ENCODE measurements at regions not wholly inside any gene's neighbourhood (a gene's known extent, or its start where the extent isn't known, plus 50 kb on each side); places are given as distances from the start of the nearest gene placed in this dataset.
"Not testable (repeated sequence)": the region's sequence is repeated elsewhere in the genome, so short reads cannot be mapped to it uniquely, and the experiment has no call there.

- Histone ChIP-seq H3K4me1 (ENCODE audit: low read length) (no peaks in the 10 kb centered on the region), H4K20me1 (ENCODE audit: insufficient read depth, low read length) (no peaks in the 10 kb centered on the region), H3K4me2 (ENCODE audit: low read length) (no peak overlapping the region), H3K27ac (ENCODE audit: low read length) (no peak overlapping the region), H3K79me2 (ENCODE audit: low read length) (no peaks in the 10 kb centered on the region), H3K36me3 (replicated peaks; ENCODE audit: low read depth, low read length) (no peaks in the 10 kb centered on the region), H3K27me3 (ENCODE audit: low read depth, low read length) (no peaks in the 10 kb centered on the region), H3K9ac (ENCODE audit: low read length) (no peak overlapping the region), H3K4me3 (ENCODE audit: low read length) (no peak overlapping the region), H2AFZ (ENCODE audit: low read depth, low read length) (no peak overlapping the region), H3K9me3 (ENCODE audit: insufficient read depth, low read length) (no peaks in the 10 kb centered on the region)
- TF ChIP-seq CTCF (IDR thresholded peaks at IDR 0.05; ENCODE audit: low read depth, low read length), result no peak
- no peak for TF ChIP-seq EZH2phosphoT487 (IDR thresholded peaks at IDR 0.05; ENCODE audit: low read depth)
Observed at GRCh38 chr4:64643841-64644240, 234.6 kb upstream of the TECRL start.

GRCh38 chr4:64642936-64643335 is 233.7 kb upstream of the TECRL start:
- TF ChIP-seq EZH2phosphoT487 (IDR thresholded peaks at IDR 0.05; ENCODE audit: low read depth) (no peak), CTCF (IDR thresholded peaks at IDR 0.05; ENCODE audit: low read depth, low read length) (no peak)
- H3K9ac ChIP-seq (ENCODE audit: low read length), result no peak overlapping the region
- H3K27ac ChIP-seq (ENCODE audit: low read length), result no peak overlapping the region
- no peak overlapping the region for H3K4me2 ChIP-seq (ENCODE audit: low read length)
- H3K9me3 ChIP-seq (ENCODE audit: insufficient read depth, low read length), result no peaks in the 10 kb centered on the region
- no peak overlapping the region for H3K4me3 ChIP-seq (ENCODE audit: low read length)
- no peaks in the 10 kb centered on the region for H3K4me1 ChIP-seq (ENCODE audit: low read length)
- H3K36me3 ChIP-seq (replicated peaks; ENCODE audit: low read depth, low read length), result no peaks in the 10 kb centered on the region
- no peak overlapping the region for H2AFZ ChIP-seq (ENCODE audit: low read depth, low read length)
- no peaks in the 10 kb centered on the region for H3K27me3 ChIP-seq (ENCODE audit: low read depth, low read length)
- no peaks in the 10 kb centered on the region for H3K79me2 ChIP-seq (ENCODE audit: low read length)
- H4K20me1 ChIP-seq (ENCODE audit: insufficient read depth, low read length), result no peaks in the 10 kb centered on the region

GRCh38 chr4:64640402-64640801 is 231.2 kb upstream of the TECRL start:
- not testable (repeated sequence) for H2AFZ ChIP-seq (ENCODE audit: low read depth, low read length); H3K36me3 ChIP-seq (replicated peaks; ENCODE audit: low read depth, low read length); H4K20me1 ChIP-seq (ENCODE audit: insufficient read depth, low read length); H3K9me3 ChIP-seq (ENCODE audit: insufficient read depth, low read length); H3K4me2 ChIP-seq (ENCODE audit: low read length); H3K79me2 ChIP-seq (ENCODE audit: low read length); H3K4me1 ChIP-seq (ENCODE audit: low read length); H3K4me3 ChIP-seq (ENCODE audit: low read length); H3K9ac ChIP-seq (ENCODE audit: low read length); H3K27ac ChIP-seq (ENCODE audit: low read length); H3K27me3 ChIP-seq (ENCODE audit: low read depth, low read length)

GRCh38 chr4:64625438-64625837 is 216.2 kb upstream of the TECRL start:
- no peaks in the 10 kb centered on the region for H3K4me1 ChIP-seq (ENCODE audit: low read length)
- H3K4me2 ChIP-seq (ENCODE audit: low read length), result no peak overlapping the region
- no peaks in the 10 kb centered on the region for H3K9me3 ChIP-seq (ENCODE audit: insufficient read depth, low read length)
- H3K27me3 ChIP-seq (ENCODE audit: low read depth, low read length), result no peaks in the 10 kb centered on the region
- no peak overlapping the region for H3K9ac ChIP-seq (ENCODE audit: low read length)
- H3K4me3 ChIP-seq (ENCODE audit: low read length), result no peak overlapping the region
- H3K27ac ChIP-seq (ENCODE audit: low read length), result no peak overlapping the region
- no peaks in the 10 kb centered on the region for H3K36me3 ChIP-seq (replicated peaks; ENCODE audit: low read depth, low read length)
- no peaks in the 10 kb centered on the region for H3K79me2 ChIP-seq (ENCODE audit: low read length)
- no peaks in the 10 kb centered on the region for H4K20me1 ChIP-seq (ENCODE audit: insufficient read depth, low read length)
- no peak for TF ChIP-seq CTCF (IDR thresholded peaks at IDR 0.05; ENCODE audit: low read depth, low read length)
- TF ChIP-seq EZH2phosphoT487 (IDR thresholded peaks at IDR 0.05; ENCODE audit: low read depth), result no peak
- H2AFZ ChIP-seq (ENCODE audit: low read depth, low read length), result no peak overlapping the region

GRCh38 chr4:64617800-64618199 is 208.6 kb upstream of the TECRL start:
- peak; percentile 60 for TF ChIP-seq CTCF (IDR thresholded peaks at IDR 0.05; ENCODE audit: low read depth, low read length)
- TF ChIP-seq EZH2phosphoT487 (IDR thresholded peaks at IDR 0.05; ENCODE audit: low read depth), result no peak
- peak overlapping the region; percentile 44 for H3K4me2 ChIP-seq (ENCODE audit: low read length)
- H3K27ac ChIP-seq (ENCODE audit: low read length), result no peak overlapping the region
- H3K79me2 ChIP-seq (ENCODE audit: low read length), result no peaks in the 10 kb centered on the region
- H3K27me3 ChIP-seq (ENCODE audit: low read depth, low read length), result no peaks in the 10 kb centered on the region
- H3K9ac ChIP-seq (ENCODE audit: low read length), result no peak overlapping the region
- H2AFZ ChIP-seq (ENCODE audit: low read depth, low read length), result no peak overlapping the region
- H3K4me1 ChIP-seq (ENCODE audit: low read length), result 0 out of 2 replicates have a peak, but pooled peaks cover 3% of the 10 kb centered on the region
- H3K4me3 ChIP-seq (ENCODE audit: low read length), result no peak overlapping the region
- H3K36me3 ChIP-seq (replicated peaks; ENCODE audit: low read depth, low read length), result no peaks in the 10 kb centered on the region
- H3K9me3 ChIP-seq (ENCODE audit: insufficient read depth, low read length), result no peaks in the 10 kb centered on the region
- no peaks in the 10 kb centered on the region for H4K20me1 ChIP-seq (ENCODE audit: insufficient read depth, low read length)
